Activated CD4-positive, alpha-beta memory T cell treated with anti-CD3 and anti-CD28 coated beads, Interleukin-2, amount 10 ng/mL, durations not matched to agents 7 days and 5 days (primary cell): ENCODE measurements at regions not wholly inside any gene's neighbourhood (a gene's known extent, or its start where the extent isn't known, plus 50 kb on each side); places are given as distances from the start of the nearest gene placed in this dataset.
A peak's percentile ranks its signal among the peaks of the same experiment; 100 is the strongest.

ENCODE experiments used
- CTCF ChIA-PET: fragments of 350-600 bp; sonication (Branson Sonifier 250); formaldehyde crosslinking; loops from one replicate; lab custom pipeline; 2021; ENCODE audit warnings: antibody characterized with exemption, inconsistent platforms; lab: Charles Lee
- POLR2A ChIA-PET: fragments of 350-600 bp; sonication (Branson Sonifier 250); formaldehyde crosslinking; loops from one replicate; lab custom pipeline; 2021; ENCODE audit warnings: antibody characterized with exemption; lab: Charles Lee
- DNase-seq: peaks from one replicate; pipeline ENCODE4 v3.0.0-alpha.2; 2020
- H3K27ac Mint-ChIP-seq: one replicate; pipeline ENCODE4 v1.8.0; 2021; ENCODE audit warnings: mild to moderate bottlenecking, mixed read lengths
- H3K27me3 Mint-ChIP-seq: one replicate; pipeline ENCODE4 v1.8.0; 2021; ENCODE audit warnings: mixed read lengths
- H3K36me3 Mint-ChIP-seq: one replicate; pipeline ENCODE4 v1.8.0; 2021; ENCODE audit warnings: low read depth, mixed read lengths
- H3K4me1 Mint-ChIP-seq: one replicate; pipeline ENCODE4 v1.8.0; 2021; ENCODE audit warnings: mixed read lengths
- H3K4me3 Mint-ChIP-seq: one replicate; pipeline ENCODE4 v1.8.0; 2021; ENCODE audit warnings: mild to moderate bottlenecking, mixed read lengths
- H3K9me3 Mint-ChIP-seq: one replicate; pipeline ENCODE4 v1.8.0; 2021; ENCODE audit warnings: mixed read lengths

- peak overlapping the region; percentile 53 for H3K4me3 Mint-ChIP-seq
- H3K27me3 Mint-ChIP-seq: no peaks in the 10 kb centered on the region
- peaks cover 3% of the 10 kb centered on the region for H3K9me3 Mint-ChIP-seq
- no peaks in the 10 kb centered on the region for H3K36me3 Mint-ChIP-seq
- DNase-seq: no peak
- H3K27ac Mint-ChIP-seq: peak overlapping the region; percentile 87
- ChIA-PET CTCF (interaction anchor here (1.9 to 2.1 kb wide), 2 partner anchors 34 to 156 kb away, joined by 6 to 9 read pairs; no protein-coding TSS in a partner anchor), POLR2A (interaction anchor here (0.8 to 3.8 kb wide), 19 partner anchors 13 to 317 kb away, joined by 3 to 38 read pairs (median 6); partner anchors contain the start of gene IRF2BP2)
- H3K4me1 Mint-ChIP-seq: peaks cover 42% of the 10 kb centered on the region
These were observed 201.2 kb downstream of the TOMM20 start for GRCh38 chr1:234927312-234927970.

- peak overlapping the region; percentile 53 for H3K4me3 Mint-ChIP-seq
- H3K4me1 Mint-ChIP-seq: peaks cover 40% of the 10 kb centered on the region
- peak; percentile 50 for DNase-seq
- peak overlapping the region; percentile 87 for H3K27ac Mint-ChIP-seq
- H3K36me3 Mint-ChIP-seq: no peaks in the 10 kb centered on the region
- CTCF ChIA-PET: interaction anchor here (1.2 to 2.1 kb wide), 6 partner anchors 28 to 315 kb away, joined by 3 to 9 read pairs (median 4); no protein-coding TSS in a partner anchor
- H3K9me3 Mint-ChIP-seq: peaks cover 3% of the 10 kb centered on the region
- POLR2A ChIA-PET: interaction anchor here (0.7 to 3.8 kb wide), 21 partner anchors 12 to 533 kb away, joined by 3 to 38 read pairs (median 6); partner anchors contain the start of gene IRF2BP2
- no peaks in the 10 kb centered on the region for H3K27me3 Mint-ChIP-seq
These were observed 201.9 kb downstream of the TOMM20 start for GRCh38 chr1:234926559-234927311.

GRCh38 chr1:234926264-234926558 lies 202.4 kb downstream of the TOMM20 start:
- ChIA-PET POLR2A (interaction anchor here (0.7 to 3.8 kb wide), 20 partner anchors 13 to 533 kb away, joined by 3 to 38 read pairs (median 6); partner anchors contain the start of gene IRF2BP2), CTCF (interaction anchor here (1.0 to 2.1 kb wide), 7 partner anchors 29 to 315 kb away, joined by 3 to 9 read pairs (median 5); no protein-coding TSS in a partner anchor)
- no peaks in the 10 kb centered on the region for H3K27me3 Mint-ChIP-seq
- H3K36me3 Mint-ChIP-seq: no peaks in the 10 kb centered on the region
- peaks cover 7% of the 10 kb centered on the region for H3K9me3 Mint-ChIP-seq
- peaks cover 40% of the 10 kb centered on the region for H3K4me1 Mint-ChIP-seq
- DNase-seq: no peak
- H3K27ac Mint-ChIP-seq: peak overlapping the region; percentile 87
- peak overlapping the region; percentile 53 for H3K4me3 Mint-ChIP-seq

- POLR2A ChIA-PET: interaction anchor here (0.7 to 3.8 kb wide), 17 partner anchors 13 to 532 kb away, joined by 3 to 38 read pairs (median 6); partner anchors contain the start of gene IRF2BP2
- Mint-ChIP-seq H3K36me3 (no peaks in the 10 kb centered on the region), H3K4me1 (peaks cover 40% of the 10 kb centered on the region), H3K9me3 (peaks cover 9% of the 10 kb centered on the region), H3K27ac (peak overlapping the region; percentile 87), H3K4me3 (peak overlapping the region; percentile 53), H3K27me3 (no peaks in the 10 kb centered on the region)
- no peak for DNase-seq
- CTCF ChIA-PET: interaction anchor here (1.0 to 2.1 kb wide), 7 partner anchors 29 to 314 kb away, joined by 3 to 9 read pairs (median 5); no protein-coding TSS in a partner anchor
These were observed 203.0 kb downstream of the TOMM20 start for GRCh38 chr1:234925440-234926263.

- H3K27me3 Mint-ChIP-seq: no peaks in the 10 kb centered on the region
- no peak overlapping the region for H3K4me3 Mint-ChIP-seq
- ChIA-PET CTCF (interaction anchor here (1.0 to 2.1 kb wide), 2 partner anchors 31 to 181 kb away, joined by 6 to 9 read pairs; no protein-coding TSS in a partner anchor), POLR2A (interaction anchor here (0.9 to 3.8 kb wide), 4 partner anchors 13 to 314 kb away, joined by 3 to 38 read pairs (median 9); partner anchors contain the start of gene IRF2BP2)
- H3K9me3 Mint-ChIP-seq: peaks cover 12% of the 10 kb centered on the region
- no peaks in the 10 kb centered on the region for H3K36me3 Mint-ChIP-seq
- H3K27ac Mint-ChIP-seq: no peak overlapping the region
- H3K4me1 Mint-ChIP-seq: peaks cover 40% of the 10 kb centered on the region
- no peak for DNase-seq
These were observed 203.9 kb downstream of the TOMM20 start for GRCh38 chr1:234924450-234925355.

- peaks cover 35% of the 10 kb centered on the region for H3K4me1 Mint-ChIP-seq
- no peaks in the 10 kb centered on the region for H3K27me3 Mint-ChIP-seq
- H3K36me3 Mint-ChIP-seq: no peaks in the 10 kb centered on the region
- H3K4me3 Mint-ChIP-seq: no peak overlapping the region
- POLR2A ChIA-PET: interaction anchor here (3.8 kb wide), 1 partner anchor 313 kb away, joined by 38 read pairs; the partner anchor contains the start of gene IRF2BP2
- peaks cover 12% of the 10 kb centered on the region for H3K9me3 Mint-ChIP-seq
- DNase-seq: no peak
- CTCF ChIA-PET: no interaction called here
- H3K27ac Mint-ChIP-seq: no peak overlapping the region
These were observed 205.0 kb downstream of the TOMM20 start for GRCh38 chr1:234923626-234924025.

- CTCF ChIA-PET: no interaction called here
- DNase-seq: no peak
- H3K4me3 Mint-ChIP-seq: no peak overlapping the region
- H3K4me1 Mint-ChIP-seq: peaks cover 31% of the 10 kb centered on the region
- no peaks in the 10 kb centered on the region for H3K36me3 Mint-ChIP-seq
- H3K27ac Mint-ChIP-seq: no peak overlapping the region
- POLR2A ChIA-PET: no interaction called here
- H3K9me3 Mint-ChIP-seq: peaks cover 12% of the 10 kb centered on the region
- no peaks in the 10 kb centered on the region for H3K27me3 Mint-ChIP-seq
These were observed 205.7 kb downstream of the TOMM20 start for GRCh38 chr1:234922987-234923386.

GRCh38 chr1:234921266-234922062 lies 207.2 kb downstream of the TOMM20 start:
- no peak for DNase-seq
- Mint-ChIP-seq H3K36me3 (no peaks in the 10 kb centered on the region), H3K4me3 (no peak overlapping the region), H3K9me3 (peaks cover 12% of the 10 kb centered on the region), H3K27me3 (no peaks in the 10 kb centered on the region), H3K27ac (no peak overlapping the region), H3K4me1 (peaks cover 15% of the 10 kb centered on the region)
- POLR2A ChIA-PET: interaction anchor here (0.5 kb wide), 1 partner anchor 42 kb away, joined by 4 read pairs; no protein-coding TSS in a partner anchor
- CTCF ChIA-PET: no interaction called here

GRCh38 chr1:234920843-234921140 lies 207.8 kb downstream of the TOMM20 start:
- ChIA-PET CTCF (no interaction called here), POLR2A (no interaction called here)
- no peak overlapping the region for H3K4me3 Mint-ChIP-seq
- no peaks in the 10 kb centered on the region for H3K36me3 Mint-ChIP-seq
- peaks cover 12% of the 10 kb centered on the region for H3K9me3 Mint-ChIP-seq
- no peak overlapping the region for H3K27ac Mint-ChIP-seq
- DNase-seq: no peak
- no peaks in the 10 kb centered on the region for H3K27me3 Mint-ChIP-seq
- peaks cover 9% of the 10 kb centered on the region for H3K4me1 Mint-ChIP-seq

GRCh38 chr1:234920136-234920842 lies 208.3 kb downstream of the TOMM20 start:
- no peak for DNase-seq
- H3K27ac Mint-ChIP-seq: no peak overlapping the region
- no peak overlapping the region for H3K4me3 Mint-ChIP-seq
- no peaks in the 10 kb centered on the region for H3K27me3 Mint-ChIP-seq
- ChIA-PET POLR2A (no interaction called here), CTCF (no interaction called here)
- H3K9me3 Mint-ChIP-seq: peaks cover 12% of the 10 kb centered on the region
- no peaks in the 10 kb centered on the region for H3K36me3 Mint-ChIP-seq
- H3K4me1 Mint-ChIP-seq: peaks cover 4% of the 10 kb centered on the region
